HFF-Myc (cell line): ENCODE measurements at regions not wholly inside any gene's neighbourhood (a gene's known extent, or its start where the extent isn't known, plus 50 kb on each side); places are given as distances from the start of the nearest gene placed in this dataset.

Experiments
- DNase-seq: peaks from one replicate; pipeline ENCODE4 v3.0.0-alpha.2; 2011; ENCODE audit warnings: low read depth; ENCODE audit errors: extremely low read depth
- H3K4me3 ChIP-seq: replicated peaks from 2 replicates; pipeline ENCODE4 v1.5.1; 2011; ENCODE audit warnings: low read depth, mild to moderate bottlenecking, control low read depth, low read length
- TF ChIP-seq, protein P1 (sequence below): IDR thresholded peaks from 2 replicates; pipeline ENCODE4 v1.5.1; 2012; ENCODE audit warnings: mild to moderate bottlenecking, low read depth, low read length, control low read depth; ENCODE audit errors: missing control alignments

DNA sequence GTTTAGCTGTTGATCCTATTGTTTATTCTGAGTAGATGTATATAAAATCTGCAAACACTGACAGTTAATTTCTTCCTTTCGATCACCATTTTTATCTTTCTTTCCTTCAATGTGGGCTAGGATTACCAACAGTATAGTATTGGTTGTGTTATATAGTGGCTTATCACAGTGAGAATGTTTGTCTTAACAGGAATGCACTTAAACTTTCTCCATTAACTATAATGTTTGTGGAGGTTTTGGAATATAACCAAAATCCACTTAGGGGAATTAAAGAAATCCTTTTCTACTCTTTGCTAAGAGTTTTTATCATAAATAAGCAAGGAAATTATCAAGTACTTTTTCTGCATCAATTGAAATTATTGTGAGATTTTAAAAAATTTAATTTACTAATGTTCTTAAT lies 244.6 kb downstream of the LACC1 start:
- TF ChIP-seq, protein P1, sequence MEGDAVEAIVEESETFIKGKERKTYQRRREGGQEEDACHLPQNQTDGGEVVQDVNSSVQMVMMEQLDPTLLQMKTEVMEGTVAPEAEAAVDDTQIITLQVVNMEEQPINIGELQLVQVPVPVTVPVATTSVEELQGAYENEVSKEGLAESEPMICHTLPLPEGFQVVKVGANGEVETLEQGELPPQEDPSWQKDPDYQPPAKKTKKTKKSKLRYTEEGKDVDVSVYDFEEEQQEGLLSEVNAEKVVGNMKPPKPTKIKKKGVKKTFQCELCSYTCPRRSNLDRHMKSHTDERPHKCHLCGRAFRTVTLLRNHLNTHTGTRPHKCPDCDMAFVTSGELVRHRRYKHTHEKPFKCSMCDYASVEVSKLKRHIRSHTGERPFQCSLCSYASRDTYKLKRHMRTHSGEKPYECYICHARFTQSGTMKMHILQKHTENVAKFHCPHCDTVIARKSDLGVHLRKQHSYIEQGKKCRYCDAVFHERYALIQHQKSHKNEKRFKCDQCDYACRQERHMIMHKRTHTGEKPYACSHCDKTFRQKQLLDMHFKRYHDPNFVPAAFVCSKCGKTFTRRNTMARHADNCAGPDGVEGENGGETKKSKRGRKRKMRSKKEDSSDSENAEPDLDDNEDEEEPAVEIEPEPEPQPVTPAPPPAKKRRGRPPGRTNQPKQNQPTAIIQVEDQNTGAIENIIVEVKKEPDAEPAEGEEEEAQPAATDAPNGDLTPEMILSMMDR: no peak
- no peak for DNase-seq
- no peak overlapping the region for H3K4me3 ChIP-seq

DNA sequence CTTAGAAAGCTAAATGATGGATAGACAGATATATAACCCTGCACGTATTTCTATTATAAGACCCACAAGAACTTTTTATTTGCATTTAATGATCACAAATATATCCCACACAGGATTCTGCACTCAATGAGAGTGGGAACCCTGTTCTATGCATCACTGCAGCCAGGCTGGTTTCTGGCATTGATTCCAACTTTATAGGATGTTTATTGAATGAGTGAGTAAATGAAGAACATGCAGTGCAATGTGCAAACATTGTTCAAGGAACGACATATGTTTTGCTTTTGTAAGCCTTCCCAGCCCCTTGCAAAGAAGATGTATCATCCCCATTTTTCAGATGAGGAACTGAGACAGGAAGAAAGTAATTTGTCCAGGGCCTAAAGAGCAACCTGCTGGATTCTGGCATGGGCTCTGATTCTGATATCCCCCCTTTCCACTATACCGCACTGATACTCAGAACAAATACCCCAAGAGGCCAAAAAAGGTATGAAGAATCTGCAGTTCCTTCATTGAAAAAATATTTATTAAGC lies 246.3 kb downstream of the LACC1 start:
- no peak for DNase-seq
- no peak overlapping the region for H3K4me3 ChIP-seq
- TF ChIP-seq, protein P1: no peak

DNA sequence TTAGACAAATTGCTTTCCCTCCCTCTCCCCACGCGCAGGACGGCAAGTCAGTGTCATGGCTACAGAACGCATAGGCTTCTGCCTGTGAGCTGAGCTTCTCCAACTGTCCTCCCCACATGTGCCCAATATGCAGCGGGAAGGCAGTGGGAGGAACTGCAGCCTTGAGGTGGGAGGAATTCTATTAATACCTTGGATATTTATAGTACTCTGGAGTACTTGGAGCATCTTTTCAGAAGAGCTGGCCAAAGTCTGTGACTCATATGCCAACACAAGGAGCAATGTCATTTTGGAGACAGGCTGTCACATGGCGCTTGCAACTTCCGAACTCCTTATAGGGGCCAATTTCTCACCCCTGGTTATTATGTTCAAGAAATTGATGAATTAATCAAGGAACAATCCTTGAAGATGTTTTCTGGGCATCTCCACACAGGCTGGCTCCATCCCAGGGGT lies 245.0 kb upstream of the SERP2 start:
- no peak for DNase-seq
- TF ChIP-seq, protein P1: no peak
- H3K4me3 ChIP-seq: no peak overlapping the region

DNA sequence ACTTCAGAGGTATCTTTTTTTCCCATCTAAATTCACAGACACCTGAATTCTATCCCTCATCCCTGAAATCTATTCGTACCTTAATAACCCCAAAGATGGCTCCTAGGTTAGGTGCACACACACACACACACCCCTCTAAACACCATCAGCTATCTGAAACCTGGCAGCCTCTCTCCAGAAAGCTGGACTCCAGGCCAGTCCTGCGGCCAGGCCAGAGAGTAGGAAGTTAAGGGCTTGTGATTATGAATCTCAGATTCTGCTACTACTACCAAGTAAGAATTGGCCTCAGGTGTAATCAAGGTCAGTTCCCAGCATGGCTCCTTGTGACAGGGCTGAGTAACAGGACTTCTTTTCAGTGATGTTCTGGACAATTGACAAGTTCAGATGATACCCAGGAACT lies 244.2 kb upstream of the SERP2 start:
- no peak for DNase-seq
- TF ChIP-seq, protein P1: no peak
- no peak overlapping the region for H3K4me3 ChIP-seq

DNA sequence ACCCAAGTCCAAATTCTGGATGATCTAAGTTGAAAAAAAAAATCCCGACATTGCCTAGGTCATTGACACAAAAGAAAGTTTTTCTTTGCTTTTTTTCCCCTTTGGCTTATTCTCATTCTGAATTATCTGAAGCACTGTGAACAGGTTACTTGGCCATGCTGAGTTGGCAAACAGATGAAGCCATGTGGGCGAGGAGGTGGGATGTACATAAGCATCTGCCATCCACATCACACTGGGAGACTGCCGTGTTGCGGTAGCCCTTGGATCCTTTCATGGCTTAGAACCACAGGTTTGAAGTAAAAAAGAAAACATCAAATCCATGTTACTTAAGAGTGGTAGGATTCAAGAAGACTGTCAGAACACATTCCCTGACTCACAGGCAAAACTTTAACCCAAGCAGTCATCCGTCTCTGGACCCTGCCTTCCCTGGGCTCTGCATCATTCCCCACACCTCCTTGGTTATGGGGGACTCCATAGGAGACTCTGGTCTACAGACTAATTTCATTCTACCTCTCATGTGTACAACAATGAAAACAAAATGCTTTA lies 242.5 kb upstream of the SERP2 start:
- no peak for DNase-seq
- H3K4me3 ChIP-seq: no peak overlapping the region
- TF ChIP-seq, protein P1: no peak

DNA sequence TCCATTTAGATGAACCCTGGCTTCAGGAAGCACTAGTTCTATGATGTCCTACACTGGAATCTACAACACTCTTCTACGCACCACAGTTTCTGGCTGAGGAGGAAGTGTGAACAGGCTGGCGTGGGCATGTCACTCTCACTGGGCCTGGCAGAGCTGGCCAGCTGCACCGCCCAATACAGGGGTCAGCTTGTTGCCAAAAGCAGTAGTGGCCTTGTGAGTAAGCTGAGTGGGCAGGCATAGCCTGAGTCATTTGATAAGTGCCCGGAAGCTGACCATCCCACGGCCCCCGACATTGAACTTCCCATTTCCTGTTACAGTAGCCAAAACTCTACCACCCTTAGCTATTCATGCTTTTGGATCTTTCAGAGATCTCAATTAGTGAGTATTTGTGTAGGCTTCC lies 240.9 kb upstream of the SERP2 start:
- no peak for DNase-seq
- no peak overlapping the region for H3K4me3 ChIP-seq
- TF ChIP-seq, protein P1: no peak

DNA sequence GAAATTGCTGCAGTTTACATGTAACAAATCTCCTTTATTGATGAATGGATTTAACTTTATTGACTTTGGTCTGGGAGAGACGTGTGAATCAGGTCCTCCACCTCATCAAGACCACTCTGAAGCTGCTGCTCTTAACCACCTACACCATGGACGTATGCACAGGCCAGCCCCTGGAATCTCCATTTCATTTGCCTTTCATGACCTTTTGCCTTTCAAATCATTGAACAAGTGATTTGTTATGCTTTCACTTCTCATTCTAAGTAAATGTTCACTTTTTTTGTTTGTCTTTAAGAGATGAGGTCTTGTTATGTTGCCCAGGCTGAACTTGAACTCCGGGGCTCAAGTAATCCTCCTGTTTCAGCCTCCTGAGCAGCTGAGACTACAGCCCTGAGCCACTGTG lies 240.0 kb upstream of the SERP2 start:
- no peak overlapping the region for H3K4me3 ChIP-seq
- no peak for DNase-seq
- TF ChIP-seq, protein P1: no peak
